AG10803 (cell line): ENCODE measurements at regions not wholly inside any gene's neighbourhood (a gene's known extent, or its start where the extent isn't known, plus 50 kb on each side); places are given as distances from the start of the nearest gene placed in this dataset.
A peak's percentile ranks its signal among the peaks of the same experiment; 100 is the strongest.

Source experiments
- DNase-seq: peaks from one replicate; pipeline ENCODE4 v3.0.0; 2010; ENCODE audit warnings: low read depth
- H3K4me3 ChIP-seq: 2 replicates; pipeline ENCODE4 v1.5.1; 2011; ENCODE audit warnings: mild to moderate bottlenecking, low read length, control low read depth
- CTCF ChIP-seq: conservative IDR thresholded peaks from 2 replicates; pipeline ENCODE4 v1.5.1; 2011; ENCODE audit warnings: mild to moderate bottlenecking, low read length, control low read depth, inconsistent platforms

- no peak overlapping the region for H3K4me3 ChIP-seq
- no peak for TF ChIP-seq CTCF
- no peak for DNase-seq
Observed at GRCh38 chr22:48410536-48410935, 1417.1 kb downstream of the BRD1 start.

- TF ChIP-seq CTCF: no peak
- no peak for DNase-seq
- H3K4me3 ChIP-seq: no peak overlapping the region
Observed at GRCh38 chr22:48407256-48407955, 1420.3 kb downstream of the BRD1 start.

- TF ChIP-seq CTCF: no peak
- DNase-seq: no peak
- H3K4me3 ChIP-seq: no peak overlapping the region
Observed at GRCh38 chr22:48406161-48406560, 1421.5 kb downstream of the BRD1 start.

- H3K4me3 ChIP-seq: no peak overlapping the region
- peak; percentile 82 for DNase-seq
- no peak for TF ChIP-seq CTCF
Observed at GRCh38 chr22:48405741-48406140, 1421.9 kb downstream of the BRD1 start.

- H3K4me3 ChIP-seq: no peak overlapping the region
- TF ChIP-seq CTCF: no peak
- no peak for DNase-seq
Observed at GRCh38 chr22:48404801-48405447, 1422.7 kb downstream of the BRD1 start.

GRCh38 chr22:48403521-48404403 lies 1423.9 kb downstream of the BRD1 start:
- no peak overlapping the region for H3K4me3 ChIP-seq
- TF ChIP-seq CTCF: no peak
- peak; percentile 55 for DNase-seq
